ENCODE measurements at regions not wholly inside any gene's neighbourhood (a gene's known extent, or its start where the extent isn't known, plus 50 kb on each side); places are given as distances from the start of the nearest gene placed in this dataset.

GRCh38 chrX:150182161-150182560 is 181.0 kb upstream of the MAMLD1 start:
- H3K27ac ChIP-seq, result no peak overlapping the region
- H3K4me3 ChIP-seq (ENCODE audit: low read depth, low read length), result no peak overlapping the region
- no peak for TF ChIP-seq CTCF (IDR thresholded peaks at IDR 0.05; ENCODE audit: low read depth, low read length)
- H3K9me3 ChIP-seq (ENCODE audit: severe bottlenecking), result peaks cover 2% of the 10 kb centered on the region
- H3K27me3 ChIP-seq (ENCODE audit: insufficient read depth, low read depth, severe bottlenecking), result peaks cover 56% of the 10 kb centered on the region
- no peaks in the 10 kb centered on the region for H3K36me3 ChIP-seq
- no peak for DNase-seq

GRCh38 chrX:150184491-150184890 is 178.6 kb upstream of the MAMLD1 start:
- no peak for TF ChIP-seq CTCF (IDR thresholded peaks at IDR 0.05; ENCODE audit: low read depth, low read length)
- H3K27me3 ChIP-seq (ENCODE audit: insufficient read depth, low read depth, severe bottlenecking), result peaks cover 58% of the 10 kb centered on the region
- DNase-seq, result no peak
- H3K9me3 ChIP-seq (ENCODE audit: severe bottlenecking), result peaks cover 2% of the 10 kb centered on the region
- no peak overlapping the region for H3K27ac ChIP-seq
- H3K36me3 ChIP-seq, result no peaks in the 10 kb centered on the region
- H3K4me3 ChIP-seq (ENCODE audit: low read depth, low read length), result no peak overlapping the region

GRCh38 chrX:150185766-150186165 is 177.4 kb upstream of the MAMLD1 start:
- no peak for TF ChIP-seq CTCF (IDR thresholded peaks at IDR 0.05; ENCODE audit: low read depth, low read length)
- Histone ChIP-seq H3K4me3 (ENCODE audit: low read depth, low read length) (no peak overlapping the region), H3K27ac (no peak overlapping the region), H3K27me3 (ENCODE audit: insufficient read depth, low read depth, severe bottlenecking) (peaks cover 61% of the 10 kb centered on the region), H3K9me3 (ENCODE audit: severe bottlenecking) (no peaks in the 10 kb centered on the region), H3K36me3 (no peaks in the 10 kb centered on the region)
- DNase-seq, result no peak

GRCh38 chrX:150192816-150193215 is 170.3 kb upstream of the MAMLD1 start:
- no peak for DNase-seq
- Histone ChIP-seq H3K4me3 (ENCODE audit: low read depth, low read length) (no peak overlapping the region), H3K36me3 (no peaks in the 10 kb centered on the region), H3K27ac (no peak overlapping the region), H3K9me3 (ENCODE audit: severe bottlenecking) (no peaks in the 10 kb centered on the region), H3K27me3 (ENCODE audit: insufficient read depth, low read depth, severe bottlenecking) (peaks cover 85% of the 10 kb centered on the region)
- TF ChIP-seq CTCF (IDR thresholded peaks at IDR 0.05; ENCODE audit: low read depth, low read length), result no peak

- Histone ChIP-seq H3K27ac (no peak overlapping the region), H3K4me3 (ENCODE audit: low read depth, low read length) (no peak overlapping the region), H3K9me3 (ENCODE audit: severe bottlenecking) (no peaks in the 10 kb centered on the region), H3K27me3 (ENCODE audit: insufficient read depth, low read depth, severe bottlenecking) (peaks cover 98% of the 10 kb centered on the region), H3K36me3 (no peaks in the 10 kb centered on the region)
- DNase-seq, result no peak
- no peak for TF ChIP-seq CTCF (IDR thresholded peaks at IDR 0.05; ENCODE audit: low read depth, low read length)
Measured at GRCh38 chrX:150196285-150196684, 166.8 kb upstream of the MAMLD1 start.

- no peaks in the 10 kb centered on the region for H3K9me3 ChIP-seq (ENCODE audit: severe bottlenecking)
- H3K36me3 ChIP-seq, result no peaks in the 10 kb centered on the region
- peaks cover 97% of the 10 kb centered on the region for H3K27me3 ChIP-seq (ENCODE audit: insufficient read depth, low read depth, severe bottlenecking)
- no peak for DNase-seq
- H3K27ac ChIP-seq, result no peak overlapping the region
- no peak for TF ChIP-seq CTCF (IDR thresholded peaks at IDR 0.05; ENCODE audit: low read depth, low read length)
- no peak overlapping the region for H3K4me3 ChIP-seq (ENCODE audit: low read depth, low read length)
Measured at GRCh38 chrX:150197388-150197787, 165.7 kb upstream of the MAMLD1 start.

Measured in WERI-Rb-1 (cell line).